ENCODE measurements at regions not wholly inside any gene's neighbourhood (a gene's known extent, or its start where the extent isn't known, plus 50 kb on each side); places are given as distances from the start of the nearest gene placed in this dataset.

- H3K4me3 ChIP-seq, result no peak overlapping the region
- H3K4me1 ChIP-seq (ENCODE audit: low read depth), result no peaks in the 10 kb centered on the region
- TF ChIP-seq CTCF (IDR thresholded peaks at IDR 0.05; ENCODE audit: low read depth, low read length), result no peak
- H3K9me3 ChIP-seq (ENCODE audit: low read depth), result no peaks in the 10 kb centered on the region
- no peak for DNase-seq (ENCODE audit: low read depth in 1 of 2, low spot score in 1 of 2)
- H3K27me3 ChIP-seq, result peaks cover 12% of the 10 kb centered on the region
- no peaks in the 10 kb centered on the region for H3K36me3 ChIP-seq
- no peak overlapping the region for H3K27ac ChIP-seq
These were observed 232.4 kb downstream of the FOXA2 start for GRCh38 chr20:22352019-22352418.

DNA sequence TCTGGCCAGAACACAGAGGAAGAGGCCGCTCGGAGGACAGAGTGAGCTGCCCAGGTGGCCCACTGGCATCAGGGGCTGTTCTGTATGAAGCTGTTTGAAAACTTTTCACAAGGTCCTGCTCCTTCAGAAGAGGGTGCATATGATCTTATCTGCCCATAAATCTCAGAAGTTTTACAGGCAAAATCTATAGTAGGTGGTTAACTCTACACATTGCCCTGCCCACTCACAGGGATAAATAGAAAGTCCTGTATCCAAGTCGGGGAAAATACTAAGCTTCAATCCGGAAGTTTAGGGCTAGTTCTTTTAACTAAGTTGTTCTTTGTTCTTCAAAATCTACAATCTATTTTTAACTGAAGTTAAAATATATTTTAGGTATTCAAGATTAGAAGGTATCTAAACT is 233.7 kb downstream of the FOXA2 start:
- TF ChIP-seq CTCF (IDR thresholded peaks at IDR 0.05; ENCODE audit: low read depth, low read length), result no peak
- H3K27me3 ChIP-seq, result peaks cover 9% of the 10 kb centered on the region

GRCh38 chr20:22348010-22348409 is 236.4 kb downstream of the FOXA2 start:
- H3K36me3 ChIP-seq, result no peaks in the 10 kb centered on the region
- no peak for DNase-seq (ENCODE audit: low read depth in 1 of 2, low spot score in 1 of 2)
- H3K9me3 ChIP-seq (ENCODE audit: low read depth), result no peaks in the 10 kb centered on the region
- H3K27me3 ChIP-seq, result peaks cover 9% of the 10 kb centered on the region
- H3K27ac ChIP-seq, result no peak overlapping the region
- no peak for TF ChIP-seq CTCF (IDR thresholded peaks at IDR 0.05; ENCODE audit: low read depth, low read length)
- H3K4me1 ChIP-seq (ENCODE audit: low read depth), result no peaks in the 10 kb centered on the region
- H3K4me3 ChIP-seq, result no peak overlapping the region

More for the DNA sequence above, 233.7 kb downstream of the FOXA2 start:
- no peak overlapping the region for H3K27ac ChIP-seq
- H3K9me3 ChIP-seq (ENCODE audit: low read depth), result no peaks in the 10 kb centered on the region
- H3K4me3 ChIP-seq, result no peak overlapping the region
- DNase-seq (ENCODE audit: low read depth in 1 of 2, low spot score in 1 of 2), result no peak
- no peaks in the 10 kb centered on the region for H3K4me1 ChIP-seq (ENCODE audit: low read depth)
- no peaks in the 10 kb centered on the region for H3K36me3 ChIP-seq

- Histone ChIP-seq H3K27ac (no peak overlapping the region), H3K27me3 (peaks cover 9% of the 10 kb centered on the region), H3K36me3 (no peaks in the 10 kb centered on the region), H3K9me3 (ENCODE audit: low read depth) (no peaks in the 10 kb centered on the region), H3K4me1 (ENCODE audit: low read depth) (no peaks in the 10 kb centered on the region), H3K4me3 (no peak overlapping the region)
- no peak for DNase-seq (ENCODE audit: low read depth in 1 of 2, low spot score in 1 of 2)
- TF ChIP-seq CTCF (IDR thresholded peaks at IDR 0.05; ENCODE audit: low read depth, low read length), result no peak
These were observed 237.7 kb downstream of the FOXA2 start for GRCh38 chr20:22346716-22347115.

DNA sequence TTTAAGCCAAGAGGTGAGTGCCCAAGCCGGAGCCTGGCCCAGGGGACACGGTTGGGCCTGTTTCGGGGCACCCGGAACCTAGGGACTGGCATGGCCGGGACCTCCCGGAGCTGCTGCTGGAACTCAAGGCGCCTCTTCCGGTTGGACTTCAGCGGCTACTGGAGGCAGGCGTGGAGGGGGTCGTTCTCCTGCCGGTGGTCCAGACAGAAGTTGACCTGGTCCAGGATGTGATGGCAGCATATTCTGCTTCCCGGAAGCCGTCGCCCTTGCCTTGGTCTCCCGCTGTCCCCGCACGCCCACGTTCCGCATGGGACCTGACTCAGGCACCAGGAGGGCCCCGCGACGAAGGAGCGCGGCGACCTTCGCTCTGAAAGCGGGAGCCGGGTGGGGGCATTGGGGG is 240.8 kb downstream of the FOXA2 start:
- no peak for TF ChIP-seq CTCF (IDR thresholded peaks at IDR 0.05; ENCODE audit: low read depth, low read length)

GRCh38 chr20:22342410-22342809 is 242.0 kb downstream of the FOXA2 start:
- Histone ChIP-seq H3K27me3 (peaks cover 25% of the 10 kb centered on the region), H3K27ac (no peak overlapping the region), H3K4me1 (ENCODE audit: low read depth) (no peaks in the 10 kb centered on the region), H3K4me3 (no peak overlapping the region), H3K9me3 (ENCODE audit: low read depth) (no peaks in the 10 kb centered on the region), H3K36me3 (no peaks in the 10 kb centered on the region)
- TF ChIP-seq CTCF (IDR thresholded peaks at IDR 0.05; ENCODE audit: low read depth, low read length), result no peak
- no peak for DNase-seq (ENCODE audit: low read depth in 1 of 2, low spot score in 1 of 2)

More for the DNA sequence above, 240.8 kb downstream of the FOXA2 start:
- Histone ChIP-seq H3K4me3 (no peak overlapping the region), H3K4me1 (ENCODE audit: low read depth) (no peaks in the 10 kb centered on the region), H3K9me3 (ENCODE audit: low read depth) (no peaks in the 10 kb centered on the region), H3K36me3 (no peaks in the 10 kb centered on the region), H3K27ac (no peak overlapping the region), H3K27me3 (peaks cover 19% of the 10 kb centered on the region)
- DNase-seq (ENCODE audit: low read depth in 1 of 2, low spot score in 1 of 2), result no peak
